ENCODE measurements at regions not wholly inside any gene's neighbourhood (a gene's known extent, or its start where the extent isn't known, plus 50 kb on each side); places are given as distances from the start of the nearest gene placed in this dataset.

GRCh38 chr12:78323226-78323625 lies 492.5 kb downstream of the NAV3 start:
- intact Hi-C loops (cut with DNase I, micrococcal nuclease) = no loop called here
- no peaks in the 10 kb centered on the region for H3K9me3 ChIP-seq
- no peaks in the 10 kb centered on the region for H3K36me3 ChIP-seq (ENCODE audit: low read depth)
- no peaks in the 10 kb centered on the region for H3K4me1 ChIP-seq (ENCODE audit: low read depth)
- H3K4me3 ChIP-seq = no peak overlapping the region
- DNase-seq (no peak), ATAC-seq (no peak)
- no peak for TF ChIP-seq CTCF (IDR thresholded peaks at IDR 0.05)

- H3K4me1 ChIP-seq (ENCODE audit: low read depth) = no peaks in the 10 kb centered on the region
- no peaks in the 10 kb centered on the region for H3K36me3 ChIP-seq (ENCODE audit: low read depth)
- no peak for DNase-seq
- H3K4me3 ChIP-seq = no peak overlapping the region
- TF ChIP-seq CTCF (IDR thresholded peaks at IDR 0.05) = no peak
- no peaks in the 10 kb centered on the region for H3K9me3 ChIP-seq
- no peak for ATAC-seq
- intact Hi-C loops (cut with DNase I, micrococcal nuclease) = no loop called here
Measured at GRCh38 chr12:78324234-78324633, 493.5 kb downstream of the NAV3 start.

GRCh38 chr12:78328524-78328923 lies 497.8 kb downstream of the NAV3 start:
- ATAC-seq (no peak), DNase-seq (no peak)
- H3K36me3 ChIP-seq (ENCODE audit: low read depth) = no peaks in the 10 kb centered on the region
- H3K4me1 ChIP-seq (ENCODE audit: low read depth) = no peaks in the 10 kb centered on the region
- TF ChIP-seq CTCF (IDR thresholded peaks at IDR 0.05) = no peak
- no peak overlapping the region for H3K4me3 ChIP-seq
- intact Hi-C loops (cut with DNase I, micrococcal nuclease) = no loop called here
- H3K9me3 ChIP-seq = no peaks in the 10 kb centered on the region

- Histone ChIP-seq H3K4me1 (ENCODE audit: low read depth) (no peaks in the 10 kb centered on the region), H3K9me3 (no peaks in the 10 kb centered on the region), H3K4me3 (no peak overlapping the region), H3K36me3 (ENCODE audit: low read depth) (no peaks in the 10 kb centered on the region)
- TF ChIP-seq CTCF (IDR thresholded peaks at IDR 0.05) = no peak
- intact Hi-C loops (cut with DNase I, micrococcal nuclease) = no loop called here
- DNase-seq (no peak), ATAC-seq (no peak)
Measured at GRCh38 chr12:78330131-78330530, 499.4 kb downstream of the NAV3 start.

GRCh38 chr12:78331181-78331580 lies 500.5 kb downstream of the NAV3 start:
- H3K4me1 ChIP-seq (ENCODE audit: low read depth) = no peaks in the 10 kb centered on the region
- ATAC-seq = no peak
- TF ChIP-seq CTCF (IDR thresholded peaks at IDR 0.05) = no peak

GRCh38 chr12:78331753-78332152 lies 501.1 kb downstream of the NAV3 start:
- TF ChIP-seq CTCF (IDR thresholded peaks at IDR 0.05) = no peak
- H3K4me1 ChIP-seq (ENCODE audit: low read depth) = no peaks in the 10 kb centered on the region
- intact Hi-C loops (cut with DNase I, micrococcal nuclease) = no loop called here
- no peaks in the 10 kb centered on the region for H3K36me3 ChIP-seq (ENCODE audit: low read depth)
- ATAC-seq = no peak
- H3K9me3 ChIP-seq = no peaks in the 10 kb centered on the region
- DNase-seq = no peak
- H3K4me3 ChIP-seq = no peak overlapping the region

More at GRCh38 chr12:78331181-78331580, 500.5 kb downstream of the NAV3 start:
- no peak overlapping the region for H3K4me3 ChIP-seq
- intact Hi-C loops (cut with DNase I, micrococcal nuclease) = no loop called here
- no peak for DNase-seq
- H3K36me3 ChIP-seq (ENCODE audit: low read depth) = no peaks in the 10 kb centered on the region
- H3K9me3 ChIP-seq = no peaks in the 10 kb centered on the region
